ENCODE measurements at regions not wholly inside any gene's neighbourhood (a gene's known extent, or its start where the extent isn't known, plus 50 kb on each side); places are given as distances from the start of the nearest gene placed in this dataset.
A peak's percentile ranks its signal among the peaks of the same experiment; 100 is the strongest.

DNA sequence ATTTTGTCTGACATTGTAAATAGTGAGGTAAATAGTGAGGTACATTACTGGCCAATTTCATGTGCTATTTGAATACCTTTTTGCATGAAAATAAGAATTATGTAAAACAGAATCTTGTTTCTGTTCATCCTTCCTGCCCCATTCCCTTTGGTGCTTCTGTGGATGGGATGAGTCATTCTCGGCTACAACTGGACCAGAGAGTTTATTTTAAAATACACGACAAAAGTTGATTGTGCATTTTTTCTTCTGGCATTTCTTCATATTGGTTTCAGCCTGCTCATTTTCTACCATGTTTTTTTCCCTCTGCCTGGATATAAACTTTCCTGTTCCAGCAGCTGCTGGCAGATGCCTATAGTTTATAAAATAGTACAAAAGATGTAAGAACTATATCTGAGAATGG is 107.5 kb downstream of the CYSLTR2 start:
- DNase-seq (ENCODE audit: low spot score): no peak

DNA sequence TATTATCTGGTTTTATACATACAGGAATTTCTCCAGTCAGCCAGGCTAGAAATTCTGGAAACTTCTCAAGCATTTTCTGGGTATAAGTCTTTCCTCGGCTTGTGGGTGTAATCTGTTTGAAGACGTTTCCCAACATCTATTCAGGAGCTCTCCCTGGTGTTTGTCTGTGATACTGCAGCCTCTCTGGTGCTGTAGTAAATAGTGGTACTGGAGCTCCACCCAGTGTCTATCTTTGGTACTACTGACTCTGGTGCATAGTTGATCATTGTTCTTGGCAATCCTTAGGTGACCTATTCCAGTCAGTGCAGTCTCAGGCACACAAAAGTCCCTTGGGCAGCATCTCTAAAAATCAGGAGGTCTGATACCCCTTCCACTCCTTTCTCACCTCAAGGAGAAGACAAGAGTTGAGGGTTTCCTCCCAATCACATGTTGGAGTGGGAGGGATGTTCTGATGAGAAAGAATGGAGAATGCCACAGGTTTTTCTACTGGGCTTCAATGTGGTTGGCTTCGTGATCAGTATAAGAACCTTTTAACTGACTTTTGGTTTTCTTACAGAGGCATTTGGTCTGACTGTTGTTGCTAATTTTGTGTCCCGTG is 115.5 kb downstream of the CYSLTR2 start:
- DNase-seq (ENCODE audit: low spot score): peak; percentile 74

DNA sequence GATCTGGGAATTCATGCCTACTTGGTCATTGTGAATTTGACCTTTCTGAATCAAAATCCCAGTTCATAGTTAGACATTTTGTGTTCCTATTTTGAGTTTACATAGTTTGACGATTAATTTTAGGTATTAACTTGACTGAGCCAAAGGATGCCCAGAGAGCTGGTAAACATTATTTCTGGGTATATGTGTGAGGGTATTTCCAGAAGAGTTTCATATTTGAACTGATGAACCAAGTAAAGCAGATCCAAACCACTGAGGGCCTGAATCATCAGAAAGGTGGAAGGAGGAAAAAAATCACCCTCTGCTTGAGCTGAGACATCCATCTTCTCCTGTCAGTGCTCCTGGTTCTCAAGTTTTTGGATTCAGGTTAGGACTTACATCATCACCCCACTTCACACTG is 116.6 kb downstream of the CYSLTR2 start:
- DNase-seq (ENCODE audit: low spot score): no peak

DNA sequence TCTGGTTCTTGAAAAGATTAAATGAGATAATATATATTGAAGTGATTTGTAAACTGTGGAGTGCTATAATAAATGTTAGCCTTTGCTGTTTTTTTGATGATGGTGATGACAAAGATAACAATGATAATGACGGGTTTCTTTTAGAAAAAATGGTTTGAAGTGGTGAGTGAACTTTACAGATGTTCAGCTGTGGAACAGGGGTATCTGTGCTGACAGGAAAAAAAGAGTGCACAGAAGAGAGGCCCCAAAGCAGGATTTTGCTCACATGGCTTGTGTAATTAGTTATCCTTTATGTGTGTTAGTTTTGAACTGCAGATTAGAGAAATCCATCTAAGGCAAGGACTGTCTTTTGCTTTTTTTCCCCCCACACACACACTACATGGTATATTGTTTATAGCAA is 119.2 kb downstream of the CYSLTR2 start:
- DNase-seq (ENCODE audit: low spot score): no peak

DNA sequence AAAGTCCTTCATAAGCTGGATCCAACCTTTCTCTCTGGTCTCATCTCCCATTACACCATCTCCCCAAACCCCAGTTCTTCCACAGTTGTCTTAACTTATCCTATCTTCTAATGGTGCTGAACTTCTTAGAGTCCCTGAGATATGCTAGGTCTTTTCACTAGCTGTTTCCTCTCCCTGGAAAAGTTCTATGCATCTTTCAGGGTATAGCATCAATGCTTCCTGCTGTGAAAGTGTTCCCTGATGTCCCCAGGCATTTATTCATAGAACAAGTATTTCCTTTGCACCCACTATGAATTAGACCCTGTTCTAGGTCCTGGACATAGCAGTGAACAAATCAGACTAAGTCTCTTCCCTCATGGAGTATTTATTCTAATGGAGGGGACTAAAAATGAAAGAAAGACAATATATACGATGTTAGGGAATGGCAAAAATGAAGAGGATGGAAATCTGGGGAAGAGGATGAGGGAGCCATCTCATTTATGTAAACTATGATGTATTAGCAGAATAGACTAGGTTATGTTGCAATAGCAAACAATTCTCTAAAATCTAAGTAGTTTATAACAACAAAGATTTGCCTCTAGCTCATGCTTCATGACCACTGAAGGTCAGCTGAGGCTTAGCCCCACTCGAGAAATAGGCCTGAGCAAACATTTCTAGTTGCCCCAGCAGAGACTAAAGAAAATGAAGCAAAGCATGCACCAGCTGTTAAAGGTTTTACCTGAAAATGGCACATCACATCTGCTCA is 120.0 kb downstream of the CYSLTR2 start:
- DNase-seq (ENCODE audit: low spot score): no peak

DNA sequence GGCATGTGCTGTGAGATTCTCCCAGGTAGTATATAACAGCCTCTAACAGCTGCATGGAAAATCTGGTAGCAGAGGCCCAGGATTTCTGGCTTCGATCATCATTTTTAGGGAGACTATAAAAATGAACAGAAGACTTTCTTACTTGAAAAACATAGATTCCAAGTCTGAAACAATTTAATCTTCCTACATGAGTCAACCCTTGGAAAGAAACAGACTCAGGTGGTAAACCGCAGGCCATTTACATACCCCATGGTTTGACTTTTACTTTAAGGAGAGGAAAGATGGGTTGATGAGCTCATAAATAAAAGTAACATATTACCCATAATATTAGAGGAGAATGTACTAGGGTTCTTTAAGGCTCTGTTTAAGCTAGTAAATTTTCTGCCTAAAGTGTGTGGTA is 121.6 kb downstream of the CYSLTR2 start:
- DNase-seq (ENCODE audit: low spot score): no peak

DNA sequence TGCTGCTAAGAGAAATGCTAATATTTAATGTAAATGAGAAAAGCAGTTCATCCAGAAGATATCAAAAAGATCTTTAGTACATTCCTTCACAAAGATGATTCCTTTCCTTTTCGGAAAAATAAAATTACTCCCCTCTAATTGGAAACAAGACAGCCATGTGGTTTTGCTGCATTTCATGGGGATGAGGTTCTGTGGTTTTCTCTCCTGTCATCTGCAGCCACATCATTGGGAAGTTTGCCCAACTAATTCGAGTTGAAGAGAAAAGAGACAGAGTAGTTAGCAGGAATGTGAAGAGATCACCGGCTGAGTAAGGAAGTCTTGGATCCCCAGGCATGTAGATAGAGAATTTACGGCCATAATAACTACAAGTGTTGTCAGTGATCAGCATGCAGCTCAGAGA is 122.1 kb downstream of the CYSLTR2 start:
- no peak for DNase-seq (ENCODE audit: low spot score)

DNA sequence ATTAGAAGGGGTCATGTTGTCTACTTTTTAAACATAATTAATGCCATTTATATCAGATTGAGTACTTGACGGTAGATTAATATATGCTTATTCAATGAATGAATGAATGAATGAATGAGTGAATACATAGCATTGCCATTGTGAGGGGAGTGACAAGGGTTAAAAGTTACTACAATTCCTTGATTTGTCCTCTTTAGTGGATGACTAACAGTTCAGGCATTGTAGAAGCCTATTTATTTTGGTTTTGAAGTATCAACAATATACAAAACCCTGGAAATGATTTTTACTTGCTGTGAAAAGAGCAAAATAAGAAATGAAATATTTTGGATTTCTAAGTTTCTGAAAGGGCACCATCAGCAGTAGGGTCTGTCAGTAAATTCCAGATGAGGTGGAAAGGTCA is 122.7 kb downstream of the CYSLTR2 start:
- no peak for DNase-seq (ENCODE audit: low spot score)

DNA sequence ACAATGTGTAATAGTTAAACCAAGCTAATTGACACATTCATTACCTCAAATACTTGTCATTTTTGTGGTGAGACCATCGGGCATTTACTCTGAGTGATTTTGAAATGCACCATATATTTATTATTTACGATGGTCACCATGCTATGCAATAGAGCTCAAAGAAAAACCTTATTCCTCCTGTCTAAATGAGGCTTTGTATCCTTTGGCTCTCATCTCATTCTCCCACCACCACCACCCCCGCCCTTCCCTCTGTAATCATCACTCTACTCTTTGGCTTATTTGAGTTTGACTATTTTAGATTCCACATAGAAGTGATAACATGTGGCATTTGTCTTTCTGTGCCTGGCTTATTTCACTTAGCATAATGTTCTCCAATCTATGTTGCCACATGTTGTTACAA is 124.9 kb downstream of the CYSLTR2 start:
- DNase-seq (ENCODE audit: low spot score): no peak

DNA sequence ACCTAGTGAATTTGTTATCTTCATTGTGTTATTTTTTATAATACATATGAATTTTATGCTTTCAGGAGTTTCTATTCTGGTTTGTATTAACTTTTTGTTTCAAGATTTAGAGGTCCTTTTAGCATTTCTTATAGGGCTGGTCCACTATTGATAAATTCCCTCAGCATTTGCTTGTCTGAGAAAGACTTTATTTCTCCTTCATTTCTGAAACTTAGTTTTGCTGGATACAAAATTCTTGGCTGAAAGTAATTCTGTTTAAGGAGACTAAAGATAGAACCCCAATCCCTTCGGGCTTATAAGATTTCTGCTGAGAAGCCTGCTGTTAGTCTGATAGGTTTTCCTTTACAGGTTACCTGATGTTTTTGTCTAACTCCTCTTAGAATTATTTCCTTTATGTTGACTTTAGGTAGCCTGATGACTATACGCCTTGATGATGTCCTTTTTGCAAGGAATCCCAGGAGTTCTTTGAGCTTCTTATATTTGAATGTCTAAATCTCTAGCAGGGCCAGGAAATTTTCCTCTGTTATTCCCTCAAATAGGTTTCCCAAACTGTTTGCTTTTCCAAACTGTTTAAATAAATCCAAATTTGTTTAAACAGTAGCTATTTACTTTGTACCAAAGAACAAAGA is 127.1 kb downstream of the CYSLTR2 start:
- DNase-seq (ENCODE audit: low spot score): no peak

DNA sequence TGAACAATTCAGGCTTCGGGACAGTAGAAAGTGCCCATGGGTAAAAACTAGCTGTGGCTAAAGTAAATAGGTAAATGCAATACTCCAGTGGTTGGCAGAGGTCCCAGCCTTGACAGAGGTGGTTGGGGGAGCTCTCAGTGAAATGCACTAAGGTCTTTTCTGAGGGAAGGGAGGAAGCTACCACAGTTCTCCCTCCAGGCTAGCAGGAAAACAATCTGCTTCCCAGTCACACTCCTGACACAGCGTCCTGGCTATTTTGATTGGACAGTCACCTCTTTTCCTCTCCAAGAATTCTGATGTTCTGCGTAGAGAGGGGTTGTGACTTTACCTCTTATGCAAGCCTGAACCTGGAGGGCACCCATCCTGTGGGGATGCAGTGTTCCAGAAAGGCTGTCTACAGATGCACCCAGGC is 128.7 kb downstream of the CYSLTR2 start:
- no peak for DNase-seq (ENCODE audit: low spot score)

DNA sequence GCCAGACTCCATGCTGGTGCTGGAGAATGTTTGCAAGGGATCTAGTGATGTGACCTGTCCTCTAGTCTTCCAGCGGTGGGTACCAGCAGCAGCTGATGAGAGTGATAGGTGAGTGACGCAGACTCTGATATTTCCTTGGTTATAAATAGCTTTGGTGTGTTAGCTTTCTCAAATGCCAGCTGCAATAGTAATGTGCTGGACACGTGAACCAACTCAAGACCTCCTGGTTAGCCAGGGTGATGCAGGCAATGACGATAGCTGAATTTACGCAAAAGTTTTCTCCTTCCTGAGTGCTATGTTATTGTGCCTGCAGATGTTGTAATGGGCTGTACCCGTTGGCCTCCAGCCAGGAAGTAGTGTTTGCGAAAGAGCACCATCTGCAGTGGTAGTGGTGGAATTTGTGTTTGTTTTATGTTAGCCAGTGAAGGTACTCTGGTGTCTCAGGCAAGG is 129.5 kb downstream of the CYSLTR2 start:
- no peak for DNase-seq (ENCODE audit: low spot score)

DNA sequence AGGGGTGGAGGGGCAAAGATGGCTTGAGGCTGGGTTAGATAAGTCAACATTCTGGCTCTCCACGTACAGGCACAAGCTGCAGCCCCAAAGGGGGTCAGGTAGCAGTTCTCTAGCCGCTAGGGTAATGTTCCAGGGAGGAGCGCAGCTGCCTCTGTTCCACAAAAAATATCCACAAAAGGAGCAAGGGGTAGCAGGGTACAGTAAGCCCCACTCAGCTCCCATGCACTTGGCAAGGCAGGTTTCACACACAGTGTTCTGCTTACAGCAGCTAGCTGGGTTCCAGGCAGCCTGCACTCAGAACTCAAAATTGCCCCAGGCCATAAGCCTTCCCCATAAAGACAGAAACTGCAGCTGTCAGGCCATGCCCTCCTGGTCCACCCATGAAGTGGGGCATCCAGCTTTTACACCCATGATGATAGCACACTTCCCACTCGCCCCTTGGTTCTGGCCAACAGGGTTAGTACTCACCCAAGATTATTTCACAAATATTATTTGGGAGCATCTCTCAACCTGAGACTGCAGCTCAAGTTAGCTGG is 130.0 kb downstream of the CYSLTR2 start:
- no peak for DNase-seq (ENCODE audit: low spot score)

DNA sequence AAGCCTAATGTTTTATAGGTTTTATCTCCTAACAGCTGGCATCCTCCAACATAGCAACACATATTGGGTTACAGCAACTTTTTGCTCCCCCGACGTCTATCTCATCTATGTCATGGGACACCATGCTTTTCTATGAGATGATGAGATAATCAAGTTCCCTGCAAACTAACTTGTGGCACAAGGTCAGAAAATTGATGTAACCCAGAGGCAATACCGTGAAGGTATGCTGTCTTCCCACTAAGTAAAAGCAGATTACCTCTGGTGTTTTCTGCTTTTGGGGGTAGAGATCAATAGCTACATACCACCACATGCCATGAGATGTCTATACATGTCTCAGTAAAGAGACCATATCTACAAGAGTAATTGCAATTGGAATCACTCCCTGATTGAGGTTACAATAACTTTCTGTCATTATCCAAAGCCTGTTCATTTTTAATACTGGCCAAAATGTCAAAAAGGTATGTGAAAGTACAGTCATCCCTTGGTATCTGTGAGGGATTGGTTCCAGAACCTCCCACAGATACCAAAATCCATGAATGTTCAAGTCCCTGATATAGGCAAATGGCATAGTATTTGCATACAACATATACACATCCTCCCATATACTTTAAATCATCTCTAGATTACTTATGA is 131.3 kb downstream of the CYSLTR2 start:
- no peak for DNase-seq (ENCODE audit: low spot score)

DNA sequence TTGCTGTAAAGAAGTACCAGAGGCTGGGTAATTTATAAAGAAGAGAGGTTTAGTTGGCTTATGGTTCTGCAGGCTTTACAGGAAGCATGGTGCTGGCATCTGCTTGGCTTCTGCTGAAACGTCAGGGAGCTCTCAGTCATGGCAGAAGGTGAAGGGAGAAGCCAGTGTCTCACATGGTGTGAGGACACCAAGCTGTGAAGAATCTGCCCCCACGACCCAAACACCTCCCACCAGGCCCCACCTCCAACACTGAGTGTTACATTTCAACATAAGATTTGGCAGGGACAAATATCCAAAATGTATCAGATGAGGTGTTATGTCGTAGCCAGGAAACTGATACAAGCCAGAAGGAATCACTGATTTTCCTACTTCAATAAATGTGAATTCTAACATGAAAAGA is 136.5 kb downstream of the CYSLTR2 start:
- no peak for DNase-seq (ENCODE audit: low spot score)

DNA sequence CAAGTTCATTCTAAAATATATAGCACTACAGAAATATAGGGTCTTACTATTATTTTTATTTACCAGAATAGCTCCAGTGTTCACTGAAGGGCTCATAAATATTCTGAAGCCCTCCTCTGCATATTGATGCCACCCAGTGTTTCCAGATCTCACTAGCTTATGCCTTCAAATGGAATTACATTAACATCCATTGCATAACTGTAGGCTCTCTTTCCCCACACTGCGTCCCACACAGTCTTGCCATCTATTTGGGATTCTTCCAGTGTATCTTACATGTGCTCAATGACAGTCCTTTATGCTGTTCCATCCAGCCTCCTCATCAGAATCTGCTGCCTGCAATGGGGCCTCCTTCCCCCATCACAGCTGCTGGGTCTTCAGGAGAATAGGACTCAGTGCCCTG is 137.2 kb downstream of the CYSLTR2 start:
- no peak for DNase-seq (ENCODE audit: low spot score)

DNA sequence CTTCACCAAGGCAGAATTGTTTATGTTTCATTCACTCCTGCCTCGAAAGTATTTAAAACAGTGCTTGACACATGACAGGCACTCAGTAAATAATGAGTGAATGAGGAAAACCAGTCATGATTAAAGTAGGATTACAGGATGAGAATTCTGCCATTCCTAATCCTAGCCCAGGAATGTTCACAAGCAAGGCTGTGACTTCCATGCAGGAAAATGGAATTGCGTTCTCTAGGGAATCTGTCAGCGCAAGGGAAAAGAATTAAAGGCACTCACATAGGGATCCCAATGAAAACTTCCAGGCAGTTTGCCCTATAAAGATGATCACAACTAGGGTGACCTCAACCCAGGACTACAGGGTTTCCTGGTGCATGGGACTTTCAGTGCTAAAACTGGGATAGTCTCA is 143.4 kb downstream of the CYSLTR2 start:
- DNase-seq (ENCODE audit: low spot score): no peak

DNA sequence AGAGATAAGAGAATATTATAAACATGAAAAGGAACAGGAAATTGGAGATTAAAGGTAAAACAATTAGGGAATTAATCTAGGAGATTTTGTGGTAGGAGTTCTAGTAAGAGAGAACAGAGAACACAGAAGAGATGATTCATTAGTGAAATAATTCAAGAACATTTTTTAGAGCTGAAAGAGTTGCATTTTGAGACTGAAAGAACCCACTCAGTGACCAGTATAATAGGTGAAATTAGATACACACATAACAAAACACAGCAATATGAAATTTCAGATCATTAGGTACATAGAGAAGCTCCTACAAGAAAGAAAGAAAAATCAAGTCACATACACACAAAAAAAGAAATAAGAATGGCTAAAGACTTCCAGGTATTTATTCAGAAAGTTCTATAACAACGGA is 144.0 kb downstream of the CYSLTR2 start:
- DNase-seq (ENCODE audit: low spot score): no peak

DNA sequence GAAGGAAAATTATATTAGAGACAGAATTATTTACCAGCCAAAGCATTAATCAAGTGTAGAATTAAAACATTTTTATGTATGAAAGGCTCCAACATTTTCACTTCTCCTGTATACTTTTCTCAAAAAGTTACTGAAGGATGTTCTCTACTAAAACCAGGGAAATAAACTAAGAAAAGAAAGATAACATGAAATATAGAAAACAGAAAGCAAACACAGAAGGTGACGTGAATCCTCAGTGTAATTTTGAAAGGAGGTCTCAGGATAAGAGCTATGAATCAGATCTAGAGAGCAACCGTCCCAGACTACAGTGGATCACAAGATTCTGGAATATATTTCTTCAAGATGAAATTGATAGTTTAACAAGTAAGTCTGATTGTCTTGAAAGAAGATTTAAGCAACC is 144.5 kb downstream of the CYSLTR2 start:
- DNase-seq (ENCODE audit: low spot score): no peak

DNA sequence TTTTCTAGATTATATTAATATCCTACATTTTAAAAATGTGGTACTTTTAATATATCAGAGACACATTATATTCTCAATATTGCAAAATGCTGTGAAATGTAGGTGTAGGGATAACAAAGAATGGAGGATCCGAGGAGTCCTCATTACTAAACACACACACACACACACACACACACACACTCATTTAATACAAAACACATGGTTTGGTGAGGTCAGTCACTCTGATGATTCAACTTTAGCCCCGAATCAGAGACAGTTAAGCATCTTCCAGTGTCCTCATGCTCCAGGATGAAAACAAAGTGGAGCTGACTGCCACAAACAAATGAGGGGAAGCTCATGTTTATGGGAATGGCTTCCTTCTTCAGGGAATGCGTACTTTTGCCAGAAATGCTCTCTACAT is 147.5 kb downstream of the CYSLTR2 start:
- no peak for DNase-seq (ENCODE audit: low spot score)

DNA sequence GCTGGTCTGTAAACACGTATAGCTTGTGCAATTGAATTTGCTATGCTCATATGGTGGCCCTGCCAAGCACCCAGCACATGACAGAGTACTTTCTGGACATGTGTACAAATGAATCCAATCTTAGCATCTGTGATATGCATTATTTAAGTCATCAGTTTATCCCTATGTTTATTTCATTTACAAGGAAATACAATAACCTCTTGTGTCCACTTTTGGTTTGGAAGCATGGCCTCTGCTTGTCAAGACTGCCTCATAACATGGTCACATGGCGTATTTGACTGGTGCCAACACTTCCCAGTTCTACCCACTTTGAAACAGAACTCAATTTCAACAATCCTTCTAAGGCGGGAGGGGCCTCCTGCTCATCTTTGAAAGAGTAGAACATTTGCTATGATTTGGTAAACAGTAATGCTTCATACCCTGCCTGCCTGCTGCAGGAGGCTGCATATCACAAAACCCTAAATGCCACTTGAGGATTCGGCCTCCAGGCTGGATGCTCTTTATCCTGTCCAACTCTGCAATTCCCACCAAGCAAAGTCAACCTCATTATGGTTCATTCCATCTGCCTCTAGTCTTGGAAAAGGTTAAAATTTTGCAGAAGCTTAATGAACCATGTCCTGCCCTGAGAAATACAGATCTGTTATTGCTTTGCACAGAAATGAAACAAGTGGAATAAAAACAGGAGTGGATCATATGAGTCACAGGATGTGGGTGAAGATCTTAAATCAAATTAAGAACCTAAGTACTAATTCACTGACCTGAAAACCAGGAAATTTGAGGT is 151.3 kb downstream of the CYSLTR2 start:
- peak; percentile 31 for DNase-seq (ENCODE audit: low spot score)

DNA sequence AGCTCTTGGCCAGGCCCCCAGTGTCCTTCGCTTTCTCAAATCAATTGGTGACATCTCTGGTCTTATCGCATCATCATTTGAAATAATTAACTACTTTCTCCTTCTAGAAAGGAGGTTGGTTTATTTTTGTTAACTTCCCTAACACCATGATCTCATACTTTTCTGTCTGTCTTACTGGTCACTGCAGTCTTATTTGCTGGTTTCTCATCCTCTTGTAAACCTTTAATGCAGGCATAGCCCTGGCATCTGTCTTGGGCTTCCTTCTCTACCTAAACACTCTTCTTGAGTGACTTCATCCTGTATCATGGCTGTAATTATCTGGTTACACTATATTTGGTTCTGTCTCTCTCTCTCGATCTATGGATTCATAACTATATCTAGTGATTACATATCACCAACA is 152.8 kb downstream of the CYSLTR2 start:
- no peak for DNase-seq (ENCODE audit: low spot score)

Measured in COLO829 (cell line).